NCI-H1694 treated with DMSO at 0.1 percent for 48 hours (cell line): ENCODE measurements at regions not wholly inside any gene's neighbourhood (a gene's known extent, or its start where the extent isn't known, plus 50 kb on each side); places are given as distances from the start of the nearest gene placed in this dataset.
"Not testable (repeated sequence)": the region's sequence is repeated elsewhere in the genome, so short reads cannot be mapped to it uniquely, and the experiment has no call there.

Source experiments
- DNase-seq: peaks from one replicate; lab custom pipeline; 2025; lab: John Stamatoyannopoulos, UW

DNA sequence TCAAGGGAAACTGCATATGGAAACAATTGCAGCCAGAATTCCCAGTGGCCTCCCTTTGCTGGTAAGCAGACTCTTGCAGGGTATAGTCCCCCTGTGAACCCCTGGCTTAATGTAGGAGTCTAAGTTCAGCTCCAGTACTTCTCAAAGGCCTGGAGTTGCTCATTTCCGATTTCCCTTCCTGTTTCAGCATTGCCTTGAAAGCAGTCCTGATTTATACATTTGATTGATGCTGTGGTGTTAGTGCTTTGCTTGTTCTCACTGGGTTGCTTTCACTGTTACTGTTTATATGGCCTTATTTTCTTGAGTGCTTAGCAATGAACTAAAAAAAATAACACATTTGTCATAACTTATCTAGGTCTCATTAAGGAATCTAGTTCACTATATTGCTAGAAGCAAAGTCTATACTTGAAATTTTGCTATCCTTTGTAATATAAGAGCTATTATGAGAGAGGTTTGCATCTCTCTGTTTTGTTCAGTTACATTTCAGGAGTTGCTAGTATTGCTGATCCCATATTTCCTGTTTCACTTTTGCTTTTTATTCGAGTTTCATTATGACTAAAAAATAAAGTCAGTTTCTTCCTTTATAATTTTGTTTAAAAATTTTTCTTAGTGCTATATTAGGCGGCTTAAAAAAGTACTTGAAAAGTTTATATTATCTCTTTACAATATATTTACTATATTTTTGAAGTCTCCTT, 122.4 kb upstream of the NMUR2 start:
- no peak for DNase-seq

DNA sequence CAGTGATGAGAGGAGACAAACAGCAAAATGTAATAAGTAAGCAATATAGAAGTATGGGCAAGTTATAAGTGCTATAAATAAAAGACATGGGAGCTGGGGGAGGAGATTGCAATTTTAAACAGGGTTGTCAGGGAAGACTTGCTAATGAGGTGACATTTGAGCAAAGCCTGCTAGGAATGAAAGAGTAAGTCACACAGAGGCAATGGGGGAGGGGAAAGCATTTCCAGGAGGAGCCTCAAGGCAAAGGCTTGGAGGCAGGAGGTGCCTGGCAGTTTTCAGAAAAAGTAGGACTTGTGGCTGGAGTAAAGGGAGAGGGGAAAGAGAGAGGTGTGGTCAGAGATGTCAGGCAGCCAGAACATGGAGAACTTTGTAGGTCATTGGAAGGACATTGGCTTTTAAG, 124.4 kb upstream of the NMUR2 start:
- DNase-seq: no peak

DNA sequence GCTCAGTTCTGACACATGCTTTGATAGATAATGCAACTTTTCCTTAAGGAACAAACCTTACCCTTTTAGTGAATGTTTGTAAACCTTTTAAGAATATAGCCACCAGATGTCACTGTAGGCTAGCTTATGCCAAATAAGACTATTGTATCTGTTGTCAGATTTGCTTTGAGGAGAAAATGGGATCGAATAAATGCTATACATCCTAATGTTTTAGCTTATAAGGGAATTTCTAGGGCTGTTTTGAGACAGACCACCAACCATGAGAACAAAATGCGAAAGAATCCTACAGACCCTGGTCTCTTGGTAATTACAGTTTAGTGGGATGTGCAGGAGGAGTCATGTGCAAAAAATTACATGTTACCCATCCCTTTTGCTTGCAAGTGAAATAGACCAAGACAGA, 127.6 kb upstream of the NMUR2 start:
- DNase-seq: peak; percentile 70

DNA sequence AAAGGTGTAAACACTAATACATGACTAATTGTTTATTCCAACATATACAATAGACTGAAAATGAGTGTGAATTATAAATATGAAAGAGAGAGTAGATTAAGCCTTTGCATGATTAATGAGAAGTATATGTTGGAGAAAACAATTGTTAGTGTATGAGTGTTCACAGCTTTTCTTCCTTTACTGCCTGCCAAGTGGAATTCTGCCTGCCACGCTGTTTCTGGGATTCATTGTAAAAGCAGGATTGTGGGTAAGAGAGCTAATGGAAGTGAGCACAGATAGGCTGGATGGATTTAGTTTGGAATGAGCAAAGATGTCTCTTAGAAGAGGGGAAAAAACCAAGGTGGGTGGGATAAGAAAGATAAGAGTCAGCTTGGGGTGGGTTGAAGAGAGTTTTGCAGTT, 129.6 kb upstream of the NMUR2 start:
- DNase-seq: no peak

DNA sequence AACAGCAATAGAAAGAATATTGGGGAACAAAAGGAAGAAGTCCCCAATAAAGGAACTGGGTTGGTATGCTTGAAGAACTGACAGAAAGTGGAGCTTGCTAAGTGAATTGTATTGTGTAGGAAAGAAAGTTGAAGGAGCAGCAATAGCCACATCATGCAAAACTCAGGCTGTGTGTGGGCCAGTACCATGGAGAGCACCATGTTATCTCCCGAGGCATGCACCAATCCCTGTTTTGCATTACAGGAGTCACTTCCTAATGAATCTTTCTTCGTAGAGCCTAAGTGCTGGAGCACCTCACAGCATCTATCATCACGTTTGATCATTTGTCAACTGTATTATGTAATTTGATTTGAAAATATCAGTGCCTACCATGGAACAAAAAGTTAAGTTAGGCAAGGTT, 137.7 kb upstream of the NMUR2 start:
- no peak for DNase-seq

DNA sequence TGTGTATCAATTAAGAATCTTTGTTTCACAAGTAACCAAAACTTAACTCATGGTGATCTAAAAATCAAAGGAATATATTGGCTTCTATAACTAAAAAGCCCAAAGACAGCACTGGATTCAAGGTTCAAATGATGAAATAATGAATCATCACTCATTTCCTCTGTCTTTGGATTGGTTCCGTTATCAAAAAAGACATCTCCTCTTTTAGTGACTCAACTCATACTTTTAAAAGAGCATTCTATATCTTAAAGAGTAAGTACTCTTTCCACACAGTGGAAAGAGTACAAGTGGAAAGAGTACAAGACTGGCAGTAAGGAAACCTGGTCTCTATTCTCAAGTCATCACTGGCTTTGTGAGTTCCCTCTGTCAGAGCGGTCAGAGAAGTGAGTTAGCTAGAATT, 141.4 kb upstream of the NMUR2 start:
- DNase-seq: no peak

DNA sequence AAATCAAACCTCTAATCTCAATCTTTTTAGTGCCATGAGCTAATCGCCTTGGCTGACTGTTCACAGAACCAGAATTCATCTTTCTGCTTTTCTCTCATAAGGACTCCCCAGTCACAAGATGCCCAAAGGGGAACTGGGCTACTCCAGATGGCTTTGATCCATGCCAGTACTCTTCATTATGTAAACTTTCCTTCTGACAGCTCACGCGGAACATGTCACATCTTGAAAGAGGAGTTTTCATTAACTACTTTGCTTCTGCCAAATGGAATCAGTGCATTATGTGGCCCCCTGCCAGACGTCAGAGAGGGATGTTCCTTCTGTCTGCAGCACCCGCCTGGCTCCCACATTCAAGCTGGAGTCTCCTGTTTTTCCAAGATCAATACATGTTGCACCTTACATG, 142.1 kb upstream of the NMUR2 start:
- peak; percentile 66 for DNase-seq

DNA sequence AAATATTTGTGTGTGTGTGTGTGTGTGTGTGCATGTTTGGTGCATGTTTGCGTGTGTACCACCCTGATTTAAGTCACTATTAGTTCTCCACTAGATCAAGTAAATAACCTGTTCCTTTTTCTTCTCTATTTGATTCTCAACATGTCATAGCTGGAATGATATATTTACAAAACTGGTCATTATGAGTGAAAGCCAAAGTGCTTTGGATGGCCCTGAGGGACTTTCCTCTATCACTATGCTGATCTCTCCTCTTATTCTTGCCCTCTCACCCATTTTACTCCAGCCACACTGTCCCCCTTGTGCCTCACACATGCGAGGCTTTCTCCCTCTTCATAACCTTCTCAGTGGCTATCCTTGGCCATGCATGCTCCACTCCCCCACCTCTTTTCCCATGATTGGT, 144.6 kb upstream of the NMUR2 start:
- DNase-seq: no peak

DNA sequence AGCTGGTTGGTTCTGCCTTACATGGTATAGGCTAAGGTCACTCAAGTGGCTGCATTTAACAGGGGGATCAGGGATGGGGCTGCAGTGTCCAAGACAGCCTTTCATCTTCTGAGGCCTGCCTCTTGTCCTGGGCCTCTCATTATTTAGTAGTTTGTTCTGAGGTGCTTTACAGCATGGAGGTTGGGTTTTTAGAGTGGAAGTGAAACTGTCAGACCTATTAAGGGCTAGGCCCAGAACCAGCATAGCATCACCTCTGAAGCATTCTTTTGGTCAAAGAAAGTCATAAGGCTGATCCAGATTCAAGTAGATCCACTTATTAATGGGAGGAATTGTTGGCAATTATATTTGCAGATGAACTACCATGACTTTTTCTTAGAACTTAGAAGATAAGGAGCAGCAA, 146.0 kb upstream of the NMUR2 start:
- DNase-seq: no peak

DNA sequence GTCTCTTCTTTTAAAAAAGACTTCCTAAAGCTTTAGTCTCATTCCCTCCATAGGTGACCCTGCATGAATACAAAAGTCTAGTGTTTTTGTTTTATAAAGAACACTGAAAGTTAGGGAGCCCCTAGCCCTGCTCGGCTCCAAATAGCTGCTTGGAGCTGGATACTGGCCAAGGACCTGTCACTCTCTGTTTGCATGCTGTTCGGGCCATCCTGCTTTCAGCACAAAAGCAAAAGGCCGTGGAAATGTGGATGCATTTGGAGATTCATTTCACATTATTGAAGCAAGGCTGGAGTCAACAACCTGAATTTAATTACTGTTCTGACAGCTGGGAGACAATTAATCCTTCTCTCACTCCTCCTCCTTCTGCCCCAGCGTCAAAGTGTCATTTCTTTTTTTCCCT, 151.7 kb upstream of the NMUR2 start:
- DNase-seq: peak; percentile 94

DNA sequence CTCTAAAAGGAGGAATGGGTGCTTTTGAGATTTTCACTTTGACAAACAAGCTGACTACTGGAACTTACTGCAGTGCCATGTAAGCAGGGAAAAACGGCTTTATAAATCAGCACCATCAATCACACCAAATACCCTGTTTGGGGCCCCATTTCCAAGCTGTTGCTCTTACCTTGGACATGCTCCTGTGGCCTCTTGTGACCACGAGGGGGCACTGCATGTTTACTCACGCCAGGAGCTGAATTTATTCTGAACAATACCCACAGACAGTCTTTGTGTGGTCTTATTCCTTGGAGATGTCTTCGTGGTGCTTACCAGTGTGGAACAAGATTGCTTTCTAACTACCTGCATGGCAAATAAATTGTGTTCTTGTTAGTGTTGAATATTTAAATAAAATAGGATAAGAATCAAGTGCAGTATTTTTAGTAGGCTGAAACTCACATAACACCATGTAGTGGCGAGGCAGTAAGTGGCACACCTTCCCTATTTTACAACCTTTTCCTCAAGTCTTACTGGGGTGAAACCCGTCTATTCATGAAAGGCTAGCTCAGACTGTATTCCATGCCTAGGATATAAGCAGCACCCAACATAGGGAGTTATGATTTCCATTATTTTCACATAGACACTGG, 155.5 kb upstream of the NMUR2 start:
- DNase-seq: peak; percentile 41

DNA sequence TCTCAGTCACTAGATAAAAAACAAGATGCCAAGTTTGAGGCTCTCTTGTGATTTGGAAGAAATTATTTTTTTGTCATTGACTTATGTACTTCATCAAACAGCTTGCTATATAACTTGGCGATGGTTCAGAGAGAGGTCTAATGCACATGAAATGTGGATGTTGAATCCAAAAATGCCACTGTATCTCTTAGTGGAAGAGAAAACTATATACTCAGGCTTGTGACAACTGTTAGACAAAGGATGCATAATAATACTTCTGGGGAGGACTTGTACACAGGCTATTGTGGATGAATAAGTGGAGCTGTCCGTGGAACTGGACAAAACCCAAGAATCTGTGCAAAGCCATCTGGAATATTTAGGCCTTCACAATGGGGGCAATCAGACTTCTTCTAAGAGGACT, 162.9 kb upstream of the NMUR2 start:
- DNase-seq: no peak

DNA sequence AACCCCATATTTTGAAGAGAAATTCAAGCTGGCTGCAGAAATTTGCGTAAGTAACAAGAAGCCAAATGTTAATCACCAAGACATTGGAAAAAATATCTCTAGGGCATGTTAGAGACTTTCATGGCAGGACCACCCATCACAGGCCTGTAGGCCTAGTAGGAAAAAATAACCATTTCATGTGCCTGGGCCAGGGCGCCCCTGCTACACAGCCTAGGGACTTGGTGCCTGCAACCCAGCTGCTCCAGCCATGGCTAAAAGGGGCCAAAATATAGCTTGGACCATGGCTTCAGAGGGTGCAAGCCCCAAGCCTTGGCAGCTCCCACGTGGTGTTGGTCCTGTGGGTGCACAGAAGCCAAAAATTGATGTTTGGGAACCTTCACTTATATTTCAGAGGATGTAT, 167.7 kb upstream of the NMUR2 start:
- DNase-seq: no peak

DNA sequence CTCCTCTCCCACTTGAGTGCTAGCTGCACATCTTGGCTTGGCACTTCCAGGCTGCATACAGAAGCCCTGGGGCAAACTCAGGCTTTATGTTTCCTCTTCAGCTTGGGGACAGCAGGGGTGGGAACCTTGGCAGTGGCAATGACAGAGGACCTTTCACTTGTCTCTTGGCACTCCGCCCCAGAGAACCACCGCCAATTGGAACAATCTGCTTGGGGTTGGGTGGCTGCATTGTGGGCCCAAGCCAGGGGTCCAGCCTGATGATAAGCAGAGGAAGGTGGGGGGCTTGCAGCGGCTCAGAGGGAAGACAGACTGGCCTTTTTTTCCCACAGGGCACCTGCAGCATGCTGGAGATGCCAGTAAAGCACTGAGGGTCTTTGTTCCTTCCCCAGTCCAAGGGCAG, 179.0 kb upstream of the NMUR2 start:
- DNase-seq: no peak

DNA sequence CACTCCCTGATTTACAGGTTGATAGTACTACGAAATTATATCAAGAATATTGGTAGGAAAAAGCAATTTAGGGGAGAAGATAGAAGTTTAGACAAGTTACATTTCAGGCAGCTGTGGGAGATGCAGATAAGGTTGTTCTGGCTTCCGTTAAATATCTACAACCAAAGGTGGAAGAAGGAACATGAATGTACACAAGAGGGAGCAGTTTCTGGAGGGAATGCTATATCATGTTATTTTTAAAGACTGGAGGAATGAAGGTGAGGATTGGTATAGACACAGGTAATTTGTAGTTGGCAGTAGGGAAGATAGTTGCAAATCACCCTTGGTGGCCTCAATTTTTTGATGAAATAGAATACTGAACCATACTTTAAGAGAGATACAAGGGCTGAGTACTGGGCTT, 187.3 kb upstream of the NMUR2 start:
- DNase-seq: no peak

DNA sequence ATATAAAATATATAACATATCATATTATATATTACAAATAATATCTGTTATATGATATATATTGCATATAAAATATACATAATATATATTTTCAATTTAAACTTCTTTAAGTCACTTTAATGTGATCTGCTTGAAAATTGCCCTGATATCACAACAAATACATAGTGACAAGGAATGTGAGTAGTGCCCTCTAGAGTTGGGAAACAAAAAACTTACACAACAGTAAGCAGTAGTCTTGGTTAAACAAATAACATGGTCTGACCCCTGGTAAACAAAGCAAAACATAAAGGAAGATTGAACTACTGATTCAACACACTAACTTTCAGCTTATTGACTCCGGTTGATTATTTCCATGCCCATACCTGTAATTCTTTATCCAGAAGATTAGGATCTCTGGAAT, 188.3 kb upstream of the NMUR2 start:
- no peak for DNase-seq

DNA sequence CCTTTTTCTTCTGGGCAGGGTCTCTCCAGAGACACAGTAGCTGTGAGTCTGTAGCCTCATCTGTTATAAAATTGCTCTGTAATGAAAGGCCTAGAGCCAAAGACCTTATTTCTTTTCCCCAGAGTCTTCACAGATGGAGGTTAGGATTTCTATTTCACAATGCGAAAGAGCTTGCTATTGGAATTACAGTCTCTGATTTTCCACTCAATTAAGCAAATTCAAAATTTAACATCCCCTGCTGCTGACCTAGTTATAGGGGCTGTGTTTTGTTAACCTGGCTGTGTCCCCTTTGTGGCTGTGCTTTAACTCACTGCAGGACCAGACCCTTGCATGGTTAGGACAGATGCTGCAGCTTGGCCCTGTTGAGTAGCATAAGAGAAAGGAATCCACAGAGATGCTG, 190.3 kb upstream of the NMUR2 start:
- DNase-seq: peak; percentile 64

DNA sequence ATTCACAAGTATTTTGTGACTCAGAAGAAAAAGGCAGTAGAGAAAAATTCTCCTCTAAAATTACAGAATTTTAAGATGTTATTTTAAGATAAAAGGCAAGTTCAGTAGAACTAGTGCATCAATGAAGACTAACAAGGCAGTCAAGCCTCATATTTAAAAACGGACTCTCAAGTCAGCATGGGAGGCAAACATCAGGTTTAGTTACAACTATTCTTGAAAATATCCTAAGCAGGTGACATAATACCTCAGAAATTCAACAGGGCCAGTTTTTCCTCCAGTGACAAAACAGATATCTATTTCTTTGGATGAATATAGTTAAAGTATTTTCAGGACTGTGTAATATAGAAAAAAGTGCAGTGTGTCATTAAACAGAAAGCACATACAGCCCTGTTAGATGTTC, 194.0 kb upstream of the NMUR2 start:
- DNase-seq: no peak

DNA sequence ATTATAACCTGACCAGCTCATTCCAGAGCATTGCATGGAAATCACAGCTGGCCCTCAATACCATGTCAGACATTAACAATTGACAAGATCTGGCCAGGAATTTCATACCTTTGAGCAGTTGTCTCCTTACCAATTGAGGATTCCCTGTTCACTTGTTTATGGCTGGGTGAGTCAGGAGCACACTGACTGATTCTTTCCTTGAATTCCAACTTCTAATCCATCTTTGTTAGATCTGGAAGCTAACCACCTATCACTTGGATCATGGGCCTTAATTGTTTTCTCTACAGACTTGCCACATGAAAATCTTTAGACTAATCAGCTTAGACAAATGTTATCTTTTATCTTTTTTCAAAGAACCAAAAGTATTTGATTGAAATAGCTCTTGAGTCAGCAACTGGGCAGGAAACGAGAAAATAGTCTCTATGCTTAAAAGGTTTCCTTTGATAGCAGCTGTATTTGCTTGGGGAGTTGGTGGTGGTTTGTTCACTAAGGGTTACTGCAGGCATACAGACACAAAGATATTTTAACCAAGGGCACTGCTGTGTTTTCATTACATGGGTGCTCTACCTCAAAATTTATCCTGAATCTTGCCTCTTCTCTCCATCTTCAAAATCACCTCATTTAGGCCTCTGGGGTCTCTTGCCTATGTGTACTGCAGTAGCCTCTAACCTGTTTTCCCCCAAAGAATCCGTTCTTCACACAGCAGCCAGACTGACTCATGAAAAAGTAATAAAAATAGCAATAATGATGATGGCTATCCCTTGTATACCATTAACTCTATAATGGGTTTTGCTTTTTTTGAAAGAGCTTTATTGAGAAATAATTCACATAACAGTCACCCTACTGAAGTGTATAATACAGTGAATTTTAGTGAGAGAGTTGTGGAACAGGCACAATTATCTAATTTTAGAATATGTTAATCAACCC, 197.0 kb upstream of the NMUR2 start:
- no peak for DNase-seq

DNA sequence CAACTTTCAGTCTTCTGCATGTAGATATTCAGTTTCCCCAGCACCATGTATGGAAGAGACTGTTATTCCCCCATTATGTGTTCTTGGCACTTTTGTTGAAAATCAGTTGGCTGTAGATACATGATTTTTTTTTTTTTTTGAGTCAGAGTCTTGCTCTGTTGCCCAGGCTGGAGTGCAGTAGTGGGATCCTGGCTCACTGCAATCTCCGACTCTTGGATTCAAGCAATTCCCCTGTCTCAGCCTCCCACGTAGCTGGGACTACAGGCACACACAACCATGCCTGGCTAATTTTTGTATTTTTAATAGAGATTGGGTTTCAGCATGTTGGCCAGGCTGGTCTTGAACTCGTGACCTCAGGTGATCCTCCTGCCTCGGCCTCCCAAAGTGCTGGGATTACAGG, 201.0 kb upstream of the NMUR2 start:
- DNase-seq: not testable (repeated sequence)

DNA sequence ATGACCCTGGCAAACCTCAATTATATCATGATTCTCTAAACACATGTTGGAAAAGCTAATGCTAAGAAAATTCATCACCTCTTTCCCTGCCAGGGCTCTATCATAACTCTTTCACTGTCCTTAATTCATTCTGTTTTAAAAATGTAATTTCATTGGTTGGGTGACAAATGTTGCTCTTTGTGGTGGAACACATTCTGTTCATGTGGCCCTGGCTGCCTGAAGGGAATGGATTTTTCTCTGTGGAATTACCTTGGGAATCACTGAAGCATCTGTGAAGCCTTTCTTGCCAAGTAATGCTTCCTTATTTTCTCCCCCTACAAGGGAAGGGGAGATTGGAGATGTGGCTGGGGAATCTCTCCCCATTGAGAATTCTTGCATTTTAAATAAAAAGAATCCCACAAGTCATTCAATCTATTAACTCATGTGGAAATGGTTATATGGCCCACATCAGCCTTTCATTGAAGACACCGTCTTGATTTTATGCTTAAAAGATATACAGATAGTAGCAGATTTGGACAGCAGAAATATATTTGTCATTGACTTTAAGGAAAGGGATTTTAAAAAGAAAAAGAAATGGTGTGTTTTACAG, 201.8 kb upstream of the NMUR2 start:
- no peak for DNase-seq

DNA sequence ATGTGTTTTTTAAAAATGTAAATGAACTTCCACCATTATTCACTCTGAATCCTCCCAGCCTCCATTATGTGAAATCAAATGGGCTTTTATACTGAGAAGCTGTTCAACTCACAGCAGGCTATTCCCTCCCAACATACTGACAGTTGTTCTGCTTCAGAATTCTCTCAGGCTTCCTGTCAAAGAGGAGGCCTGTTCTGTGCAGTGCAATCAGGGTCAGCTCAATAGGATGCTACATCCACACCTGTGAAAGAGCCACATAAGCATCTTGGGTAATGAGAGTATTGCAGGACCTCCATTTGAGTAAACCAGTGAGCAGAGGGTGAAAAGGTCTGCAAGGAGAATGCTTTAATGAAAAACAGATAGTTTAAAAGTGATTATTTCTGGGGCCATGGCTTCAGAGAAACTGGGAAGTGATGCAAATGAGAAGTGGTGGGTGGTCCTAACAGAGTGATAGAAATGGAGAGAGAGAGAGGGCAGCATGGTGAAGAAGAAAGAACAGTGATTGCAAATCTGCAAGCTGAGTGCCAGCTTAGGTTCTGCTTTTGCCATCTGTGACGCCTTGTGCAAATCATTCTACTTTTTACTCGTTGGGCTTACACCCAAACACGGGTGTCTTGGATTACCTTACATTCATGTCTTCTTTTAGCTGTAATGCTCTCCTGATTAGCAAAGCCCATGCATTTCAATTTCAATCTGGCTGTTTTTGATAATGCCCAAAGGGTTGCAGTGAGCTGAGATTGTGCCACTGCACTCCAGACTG, 202.5 kb upstream of the NMUR2 start:
- no peak for DNase-seq
